K562 (cell line): ENCODE measurements at regions not wholly inside any gene's neighbourhood (a gene's known extent, or its start where the extent isn't known, plus 50 kb on each side); places are given as distances from the start of the nearest gene placed in this dataset.

Experiments used
- ATAC-seq: fragments of 200-7000 bp; cut with Tn5 transposase; 3 replicates; pipeline ENCODE4 v1.9.1; 2020; ENCODE audit warnings: moderate library complexity
- BruUV-seq: library from RNA; stranded (reverse); fragments of 400-500 nt; replicated peaks from 2 replicates; lab custom pipeline; 2021; lab: Mats Ljungman, UMichigan
- CTCF ChIA-PET: fragments of 300-600 bp; formaldehyde crosslinking; extraction: SDS; loops from one replicate; lab custom pipeline; 2021; ENCODE audit warnings: low intra/inter-chr PET ratio; lab: Yijun Ruan, JAX
- POLR2A ChIA-PET: fragments of 300-600, 350-650 bp; sonication (Branson Sonifier 250); formaldehyde crosslinking; extraction: SDS; loops from one replicate; lab custom pipeline; 2021; ENCODE audit warnings: antibody characterized with exemption, inconsistent platforms; lab: Yijun Ruan, JAX
- DNase-seq, 4 experiments: peaks; one replicate each; pipeline versions ENCODE4 v3.0.0 to v3.0.0-alpha.2; 2011 to 2018; ENCODE audit warnings: low spot score in 3 of 4, mixed read lengths in 3 of 4; ENCODE audit errors: extremely low read depth in 1 of 4
- FAIRE-seq: peaks from 2 replicates; lab custom pipeline; 2011; peaks lifted over from hg19 to GRCh38; lab: Jason Lieb, UNC
- H2AFZ ChIP-seq: 2 replicates; pipeline ENCODE4 v1.6.0; 2011; ENCODE audit warnings: low read depth, low read length, control low read depth, inconsistent platforms
- H3K27ac ChIP-seq: fragments of 200-600 bp; 3 replicates; pipeline ENCODE4 v1.8.0; 2011; ENCODE audit warnings: low read depth, mild to moderate bottlenecking, control low read depth, inconsistent platforms, low read length, moderate library complexity, mixed read lengths; ENCODE audit errors: extremely low read depth
- H3K27me3 ChIP-seq, 2 experiments: fragments of 300-600 bp in 1 of 2; 2 replicates in 1 of 2; 3 replicates in 1 of 2; pipeline versions ENCODE4 v1.6.0 to v1.8.0; 2011; ENCODE audit warnings: inconsistent platforms in 2 of 2, low read length in 2 of 2, mild to moderate bottlenecking in 1 of 2, mixed read lengths in 1 of 2, moderate library complexity in 1 of 2; ENCODE audit not compliant: control insufficient read depth in 2 of 2, insufficient read depth in 2 of 2
- H3K36me3 ChIP-seq: fragments of 300-600 bp; 3 replicates; pipeline ENCODE4 v1.8.0; 2011; ENCODE audit warnings: mild to moderate bottlenecking, low read length, inconsistent platforms; ENCODE audit not compliant: control insufficient read depth, insufficient read depth
- H3K4me1 ChIP-seq, 2 experiments: fragments of 200-600 bp in 1 of 2; replicated peaks in 1 of 2; 2 replicates in 1 of 2; 3 replicates in 1 of 2; pipeline versions ENCODE4 v1.5.1 to v1.8.0; 2011; ENCODE audit warnings: inconsistent platforms in 2 of 2, low read length in 2 of 2, mild to moderate bottlenecking in 1 of 2, mixed read lengths in 1 of 2, moderate library complexity in 1 of 2; ENCODE audit not compliant: control insufficient read depth in 2 of 2, insufficient read depth in 2 of 2
- H3K4me2 ChIP-seq: 2 replicates; pipeline ENCODE4 v1.6.1; 2011; ENCODE audit warnings: low read length, control low read depth, inconsistent platforms, mixed read lengths; ENCODE audit not compliant: insufficient read depth
- H3K4me3 ChIP-seq: fragments of 200-600 bp; sonication (generic), shearing (Covaris generic); 2 replicates; pipeline ENCODE4 v1.5.1; 2016; ENCODE audit warnings: control low read depth, inconsistent platforms
- H3K79me2 ChIP-seq: fragments of 200-600 bp; 3 replicates; pipeline ENCODE4 v1.8.0; 2011; ENCODE audit warnings: low read length, inconsistent platforms; ENCODE audit not compliant: control insufficient read depth, insufficient read depth
- H3K9ac ChIP-seq, 2 experiments: 2 replicates each; pipeline versions ENCODE4 v1.6.0 to v1.6.1; 2011; ENCODE audit warnings: low read depth in 2 of 2, low read length in 2 of 2, control low read depth in 1 of 2, inconsistent platforms in 1 of 2, mild to moderate bottlenecking in 1 of 2, mixed read lengths in 1 of 2; ENCODE audit not compliant: insufficient read depth in 1 of 2
- H3K9me1 ChIP-seq: one replicate; pipeline ENCODE4 v1.6.0; 2011; ENCODE audit warnings: inconsistent platforms, mild to moderate bottlenecking, low read length, moderate library complexity; ENCODE audit not compliant: control insufficient read depth, insufficient read depth
- H3K9me3 ChIP-seq: replicated peaks from 2 replicates; pipeline ENCODE4 v1.5.1; 2011; ENCODE audit warnings: low read depth, low read length, inconsistent platforms; ENCODE audit not compliant: control insufficient read depth, insufficient read depth
- H4K20me1 ChIP-seq: replicated peaks from 2 replicates; pipeline ENCODE4 v1.6.1; 2011; ENCODE audit warnings: low read length, inconsistent platforms, mixed read lengths; ENCODE audit not compliant: control insufficient read depth, insufficient read depth
- BMI1 ChIP-seq: fragments of 150-350 bp; IDR thresholded peaks from 2 replicates; pipeline ENCODE4 v1.6.1; 2014; ENCODE audit warnings: low read length
- CCAR2 ChIP-seq: fragments of 200-400 bp; formaldehyde crosslinking; IDR thresholded peaks from 2 replicates; pipeline ENCODE4 v1.6.1; 2017; ENCODE audit warnings: mild to moderate bottlenecking, low read depth, low read length
- CEBPB ChIP-seq: fragments of 450-650 bp; IDR thresholded peaks from 2 replicates; pipeline ENCODE4 v1.6.1; 2016; ENCODE audit warnings: missing genetic modification characterization, missing compliant biosample characterization
- CREB1 ChIP-seq, 2 experiments: sonication (generic) in 1 of 2; formaldehyde crosslinking in 1 of 2; IDR thresholded peaks; 2 replicates each; pipeline versions ENCODE4 v1.6.1 to v1.8.0; 2012 to 2022; ENCODE audit warnings: inconsistent platforms in 1 of 2, mild to moderate bottlenecking in 1 of 2, missing genetic modification reagents in 1 of 2, moderate library complexity in 1 of 2
- DACH1 ChIP-seq: fragments of 450-650 bp; IDR thresholded peaks from 2 replicates; pipeline ENCODE4 v1.6.1; 2018; ENCODE audit not compliant: partially characterized antibody
- DPF2 ChIP-seq: fragments of 450-650 bp; IDR thresholded peaks from 2 replicates; pipeline ENCODE4 v1.6.1; 2016
- ETS2 ChIP-seq: IDR thresholded peaks from 2 replicates; pipeline ENCODE4 v1.6.1; 2016; ENCODE audit warnings: borderline replicate concordance, missing genetic modification characterization, mild to moderate bottlenecking, moderate library complexity, missing compliant biosample characterization; ENCODE audit not compliant: poor library complexity, severe bottlenecking
- GABPB2 ChIP-seq: fragments of 250-450 bp; sonication (Bioruptor Pico); conservative IDR thresholded peaks from 2 replicates; pipeline ENCODE4 v1.5.1; 2021; ENCODE audit warnings: mild to moderate bottlenecking
- MEIS2 ChIP-seq: fragments of 450-650 bp; IDR thresholded peaks from 2 replicates; pipeline ENCODE4 v1.6.1; 2014; ENCODE audit warnings: mild to moderate bottlenecking; ENCODE audit not compliant: partially characterized antibody
- SRSF7 ChIP-seq: fragments of 200-400 bp; formaldehyde crosslinking; optimal IDR thresholded peaks from 2 replicates; pipeline ENCODE3; 2017; ENCODE audit warnings: mild to moderate bottlenecking, low read depth, low read length
- whole genome bisulfite sequencing: fragments of 100-300 bp; shearing (Covaris generic); methylation state at CpG from one replicate; pipeline ENCODE4 v1.1.6; 2016; ENCODE audit warnings: low coverage, mixed read lengths; ENCODE audit not compliant: insufficient coverage; ENCODE audit errors: missing lambda C conversion rate; 5-methylcytosine and 5-hydroxymethylcytosine counted together
- in situ Hi-C: fragments of 300-500 bp; cut with MboI; formaldehyde crosslinking; loops from 4 replicates; pipeline ENCODE4 v1.15.0; 2018; ENCODE audit warnings: inconsistent platforms, mixed read lengths
- intact Hi-C: fragments of 100-400 bp; cut with micrococcal nuclease; formaldehyde crosslinking; loops from 2 replicates; pipeline ENCODE4 v1.14.2; 2022

GRCh38 chr2:226601881-226602662 is 197.5 kb downstream of the IRS1 start (continued):
- TF ChIP-seq DPF2: no peak
- TF ChIP-seq SRSF7: no peak
- no peak for TF ChIP-seq CEBPB
- TF ChIP-seq DACH1: no peak
- no peak for TF ChIP-seq ETS2
- no peak for TF ChIP-seq GABPB2
- TF ChIP-seq CCAR2: no peak
- TF ChIP-seq, all 486 proteins: peak for 0

DNA sequence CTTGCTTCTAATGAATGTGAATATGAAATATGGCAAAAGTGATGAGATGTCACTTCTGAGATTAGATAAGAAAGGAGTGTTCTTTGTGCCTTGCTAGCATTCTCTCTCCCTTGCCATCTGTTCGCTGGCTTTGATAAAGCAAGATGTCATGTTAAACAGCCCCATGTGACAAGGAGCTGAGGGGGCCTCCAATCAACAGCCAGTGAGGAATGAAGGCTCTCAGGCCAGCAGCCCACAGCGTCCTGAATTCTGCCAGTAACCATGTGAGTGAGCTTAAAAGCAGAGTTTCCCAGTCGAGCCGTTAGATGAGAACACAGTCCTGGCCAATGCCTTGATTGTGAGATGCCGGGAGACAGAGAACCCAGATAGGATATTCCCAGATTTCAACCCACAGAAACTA is 198.8 kb downstream of the IRS1 start:
- no peak for DNase-seq
- Histone ChIP-seq H3K4me1 (no peaks in the 10 kb centered on the region), H3K79me2 (no peaks in the 10 kb centered on the region), H4K20me1 (no peaks in the 10 kb centered on the region), H3K9me3 (no peaks in the 10 kb centered on the region), H2AFZ (no peak overlapping the region), H3K36me3 (no peaks in the 10 kb centered on the region), H3K27me3 (no peaks in the 10 kb centered on the region), H3K4me3 (no peak overlapping the region), H3K9ac (no peak overlapping the region), H3K4me2 (no peak overlapping the region), H3K27ac (no peak overlapping the region), H3K9me1 (no peaks in the 10 kb centered on the region)
- TF ChIP-seq CREB1 (IDR thresholded peaks at IDR 0.05): no peak
- no peak for TF ChIP-seq CREB1 (CRISPR knock-in tag; IDR thresholded peaks at IDR 0.05)
- TF ChIP-seq BMI1: no peak
- TF ChIP-seq MEIS2: peak; percentile 14
- FAIRE-seq: no peak
- WGBS: 4% methylated on average over 4 of the region's 5 CpGs
- no TSS peak for BruUV-seq
- no peak for ATAC-seq
- ChIA-PET POLR2A (no interaction called here), CTCF (no interaction called here)
- intact Hi-C loops (no loop called here), in situ Hi-C loops (no loop called here)
